H1 (cell line): ENCODE measurements at regions not wholly inside any gene's neighbourhood (a gene's known extent, or its start where the extent isn't known, plus 50 kb on each side); places are given as distances from the start of the nearest gene placed in this dataset.

Experiments used
- CTCF ChIP-seq, 3 experiments: IDR thresholded peaks; 1 replicate in 2 of 3; 2 replicates in 1 of 3; pipeline versions ENCODE4 v1.5.1 to v1.6.1; 2011; ENCODE audit warnings: low read length in 3 of 3, mild to moderate bottlenecking in 3 of 3, inconsistent platforms in 2 of 3, low read depth in 1 of 3, moderate library complexity in 1 of 3; ENCODE audit not compliant: insufficient read depth in 1 of 3; ENCODE audit errors: control extremely low read depth in 1 of 3
- EP300 ChIP-seq, 2 experiments: IDR thresholded peaks; 1 replicate in 1 of 2; 2 replicates in 1 of 2; pipeline ENCODE4 v1.6.1; 2011 to 2012; ENCODE audit warnings: low read depth in 2 of 2, low read length in 2 of 2, mild to moderate bottlenecking in 2 of 2, borderline replicate concordance in 1 of 2, inconsistent platforms in 1 of 2, moderate library complexity in 1 of 2
- POLR2A ChIP-seq, 2 experiments: IDR thresholded peaks; 1 replicate in 1 of 2; 2 replicates in 1 of 2; pipeline ENCODE4 v1.6.1; 2011; ENCODE audit warnings: low read depth in 2 of 2, low read length in 2 of 2, mild to moderate bottlenecking in 2 of 2; ENCODE audit errors: control extremely low read depth in 1 of 2
- POLR2AphosphoS5 ChIP-seq: IDR thresholded peaks from 2 replicates; pipeline ENCODE4 v1.6.1; 2011; ENCODE audit warnings: low read depth, low read length
- POU5F1 ChIP-seq: IDR thresholded peaks from 2 replicates; pipeline ENCODE4 v1.6.1; 2011; ENCODE audit warnings: low read depth, mild to moderate bottlenecking, low read length, moderate library complexity
- SIX5 ChIP-seq: IDR thresholded peaks from 2 replicates; pipeline ENCODE4 v1.6.1; 2011; ENCODE audit warnings: mild to moderate bottlenecking, low read depth, low read length
- TEAD4 ChIP-seq: IDR thresholded peaks from 2 replicates; pipeline ENCODE4 v1.6.1; 2012; ENCODE audit warnings: low read depth, low read length, inconsistent platforms, mixed read lengths
- USF2 ChIP-seq: IDR thresholded peaks from 2 replicates; pipeline ENCODE4 v1.6.1; 2011; ENCODE audit warnings: low read length, improper control_type of control experiment

GRCh38 chr2:221235941-221236340 is 336.2 kb downstream of the EPHA4 start:
- TF ChIP-seq POLR2AphosphoS5 = no peak
- no peak for TF ChIP-seq POLR2A (IDR thresholded peaks at IDR 0.05; ENCODE audit: control extremely low read depth in 1 of 2, low read depth in 2 of 2, low read length in 2 of 2)
- TF ChIP-seq EP300 (IDR thresholded peaks at IDR 0.05; ENCODE audit: borderline replicate concordance in 1 of 2, low read depth in 2 of 2, low read length in 2 of 2) = no peak
- TF ChIP-seq SIX5 = no peak
- no peak for TF ChIP-seq TEAD4
- TF ChIP-seq CTCF (IDR thresholded peaks at IDR 0.05; ENCODE audit: control extremely low read depth in 1 of 3, insufficient read depth in 1 of 3, low read depth in 1 of 3, low read length in 3 of 3) = no peak
- no peak for TF ChIP-seq USF2
- TF ChIP-seq POU5F1 = no peak
